SK-N-MC (cell line): ENCODE measurements at regions not wholly inside any gene's neighbourhood (a gene's known extent, or its start where the extent isn't known, plus 50 kb on each side); places are given as distances from the start of the nearest gene placed in this dataset.
"Not testable (repeated sequence)": the region's sequence is repeated elsewhere in the genome, so short reads cannot be mapped to it uniquely, and the experiment has no call there.

ENCODE experiments used
- DNase-seq: peaks from one replicate; pipeline ENCODE4 v3.0.0-alpha.2; 2011; ENCODE audit warnings: low read depth, low spot score
- H3K27ac ChIP-seq: fragments of 200-600 bp; sonication (generic); 2 replicates; pipeline ENCODE4 v1.5.1; 2016; ENCODE audit warnings: mixed run types
- H3K36me3 ChIP-seq: fragments of 200-600 bp; sonication (generic); 2 replicates; pipeline ENCODE4 v1.6.1; 2017; ENCODE audit warnings: antibody characterized with exemption, low read length, mixed read lengths; ENCODE audit not compliant: insufficient read depth
- H3K4me3 ChIP-seq: fragments of 200-600 bp; sonication (generic); 2 replicates; pipeline ENCODE4 v1.5.1; 2016
- H3K9ac ChIP-seq: fragments of 200-600 bp; sonication (generic); 2 replicates; pipeline ENCODE4 v1.8.0; 2017; ENCODE audit warnings: mixed run types, mixed read lengths; ENCODE audit not compliant: insufficient read length
- H3K9me3 ChIP-seq: fragments of 200-600 bp; sonication (generic); 2 replicates; pipeline ENCODE4 v1.6.1; 2017; ENCODE audit warnings: low read depth, mild to moderate bottlenecking, antibody characterized with exemption, low read length, moderate library complexity, mixed read lengths
- EZH2 ChIP-seq: fragments of 200-600 bp; sonication (generic); IDR thresholded peaks from one replicate; pipeline ENCODE4 v1.6.1; 2017; ENCODE audit warnings: antibody characterized with exemption
- FOXP2 ChIP-seq: optimal IDR thresholded peaks from 2 replicates; pipeline ENCODE3; 2011; ENCODE audit warnings: mild to moderate bottlenecking, moderate library complexity; ENCODE audit not compliant: insufficient read depth; ENCODE audit errors: extremely low read length, control extremely low read depth
- POLR2AphosphoS5 ChIP-seq: IDR thresholded peaks from 2 replicates; pipeline ENCODE4 v1.6.1; 2012; ENCODE audit warnings: mild to moderate bottlenecking, low read depth, low read length, borderline replicate concordance

- Histone ChIP-seq H3K9ac (no peak overlapping the region), H3K9me3 (no peaks in the 10 kb centered on the region), H3K36me3 (no peaks in the 10 kb centered on the region), H3K27ac (no peak overlapping the region), H3K4me3 (no peak overlapping the region)
- TF ChIP-seq POLR2AphosphoS5 (no peak), FOXP2 (no peak), EZH2 (no peak)
- DNase-seq, result no peak
Observed at GRCh38 chr1:10912441-10912840, 100.0 kb upstream of the TARDBP start.

DNA sequence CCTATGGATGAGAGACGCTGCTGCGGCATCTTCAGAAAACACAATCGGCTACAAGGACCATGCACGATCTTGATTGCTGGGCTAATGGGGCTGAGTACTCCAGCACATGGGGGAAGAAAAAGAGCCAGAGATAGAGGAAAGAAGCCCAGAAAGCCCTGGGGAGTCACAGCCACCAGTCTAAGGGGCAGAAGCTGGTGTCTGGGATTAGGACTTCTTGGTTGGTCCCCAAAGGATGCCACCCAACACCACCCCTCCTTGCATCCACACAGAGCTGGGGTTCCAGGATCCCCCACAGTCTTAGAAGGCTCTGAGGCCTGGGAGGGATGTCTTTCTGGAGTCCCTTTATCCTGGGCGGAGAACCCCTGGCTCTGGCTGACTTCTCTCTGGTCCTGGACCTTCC is 98.4 kb upstream of the TARDBP start:
- H3K27ac ChIP-seq, result no peak overlapping the region
- TF ChIP-seq EZH2 (no peak), POLR2AphosphoS5 (no peak), FOXP2 (no peak)

DNA sequence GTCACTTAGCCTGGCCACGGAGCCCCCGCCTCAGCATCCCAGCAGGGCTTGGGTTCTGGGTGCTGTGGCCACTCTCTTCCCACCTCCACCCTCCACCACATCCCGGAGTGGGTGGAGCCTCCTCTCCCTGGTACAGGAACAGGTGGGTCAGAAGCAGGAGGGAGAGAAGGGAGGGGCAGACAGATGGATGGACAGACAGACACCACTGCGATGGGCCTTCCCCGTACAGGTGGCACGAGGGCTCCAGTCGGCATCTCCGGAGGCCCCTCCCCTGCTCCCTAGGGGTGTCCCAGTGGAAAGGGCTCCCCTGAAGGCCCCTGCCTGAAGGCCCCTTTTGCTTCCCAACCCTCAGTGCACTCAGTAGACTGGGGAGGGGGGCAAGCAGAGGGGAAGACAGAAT is 96.9 kb upstream of the TARDBP start:
- no peak overlapping the region for H3K4me3 ChIP-seq
- TF ChIP-seq POLR2AphosphoS5 (no peak), FOXP2 (no peak), EZH2 (no peak)
- no peaks in the 10 kb centered on the region for H3K36me3 ChIP-seq
- no peak for DNase-seq
- H3K9ac ChIP-seq, result no peak overlapping the region
- no peaks in the 10 kb centered on the region for H3K9me3 ChIP-seq
- H3K27ac ChIP-seq, result no peak overlapping the region

More for the DNA sequence above, 98.4 kb upstream of the TARDBP start:
- DNase-seq, result no peak
- Histone ChIP-seq H3K9ac (no peak overlapping the region), H3K4me3 (no peak overlapping the region), H3K36me3 (no peaks in the 10 kb centered on the region), H3K9me3 (no peaks in the 10 kb centered on the region)

- H3K9me3 ChIP-seq, result no peaks in the 10 kb centered on the region
- no peak for DNase-seq
- H3K9ac ChIP-seq, result no peak overlapping the region
- no peak overlapping the region for H3K27ac ChIP-seq
- TF ChIP-seq EZH2, result no peak
- TF ChIP-seq POLR2AphosphoS5, result no peak
- no peaks in the 10 kb centered on the region for H3K36me3 ChIP-seq
- no peak overlapping the region for H3K4me3 ChIP-seq
Observed at GRCh38 chr1:10916311-10916710, 96.1 kb upstream of the TARDBP start.

- H3K27ac ChIP-seq, result no peak overlapping the region
- no peaks in the 10 kb centered on the region for H3K9me3 ChIP-seq
- no peak for TF ChIP-seq EZH2
- no peak for TF ChIP-seq POLR2AphosphoS5
- TF ChIP-seq FOXP2, result no peak
- DNase-seq, result no peak
- no peak overlapping the region for H3K4me3 ChIP-seq
- no peaks in the 10 kb centered on the region for H3K36me3 ChIP-seq
- no peak overlapping the region for H3K9ac ChIP-seq
Observed at GRCh38 chr1:10916991-10917390, 95.5 kb upstream of the TARDBP start.

DNA sequence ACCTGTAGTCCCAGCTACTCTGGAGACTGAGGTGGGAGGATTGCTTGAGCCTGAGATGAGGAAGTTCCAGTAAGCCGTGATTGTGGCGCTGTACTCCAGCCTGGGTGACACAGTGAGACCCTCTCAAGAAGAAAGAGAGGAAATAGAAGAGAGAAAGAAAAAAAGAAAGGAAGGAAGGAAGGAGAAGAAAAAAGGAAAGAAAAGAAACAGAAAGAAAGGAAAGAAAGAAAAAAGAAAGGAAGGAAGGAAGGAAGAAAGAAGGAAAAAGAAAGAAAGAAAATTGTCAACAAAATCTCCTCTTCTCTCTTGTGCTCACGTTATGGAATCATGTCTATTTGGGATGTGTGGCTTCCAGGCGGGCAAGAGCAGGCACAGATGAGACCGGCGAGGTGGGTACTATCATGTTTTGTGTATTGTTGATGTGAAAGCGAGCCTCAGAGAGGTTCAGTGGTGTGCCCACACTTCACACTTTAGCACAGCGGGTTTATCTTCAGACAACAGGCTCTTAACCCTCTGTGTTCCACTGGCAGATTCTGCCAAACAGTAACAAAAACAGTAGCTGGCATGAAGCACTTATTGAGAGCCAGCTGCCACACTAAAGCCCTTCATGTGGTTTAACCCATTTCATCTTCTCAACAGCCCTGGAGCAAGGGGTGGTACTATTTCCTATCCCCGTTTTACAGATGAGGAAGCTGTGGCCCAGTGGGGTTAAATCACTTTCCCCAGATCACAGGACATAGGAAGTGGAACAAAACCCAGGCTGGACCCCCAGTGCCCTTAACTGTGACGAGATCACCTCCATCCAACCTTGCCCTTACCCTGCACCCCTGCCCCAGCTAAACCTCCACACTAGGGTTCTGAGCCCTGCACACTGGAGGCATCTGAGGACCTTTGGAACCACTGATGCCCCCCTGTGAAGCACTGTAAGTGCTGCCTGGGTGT is 94.7 kb upstream of the TARDBP start:
- no peak overlapping the region for H3K27ac ChIP-seq
- no peak for TF ChIP-seq POLR2AphosphoS5
- TF ChIP-seq FOXP2, result no peak
- no peak for TF ChIP-seq EZH2
- H3K9ac ChIP-seq, result no peak overlapping the region
- no peak for DNase-seq
- no peaks in the 10 kb centered on the region for H3K9me3 ChIP-seq
- H3K4me3 ChIP-seq, result no peak overlapping the region
- no peaks in the 10 kb centered on the region for H3K36me3 ChIP-seq

DNA sequence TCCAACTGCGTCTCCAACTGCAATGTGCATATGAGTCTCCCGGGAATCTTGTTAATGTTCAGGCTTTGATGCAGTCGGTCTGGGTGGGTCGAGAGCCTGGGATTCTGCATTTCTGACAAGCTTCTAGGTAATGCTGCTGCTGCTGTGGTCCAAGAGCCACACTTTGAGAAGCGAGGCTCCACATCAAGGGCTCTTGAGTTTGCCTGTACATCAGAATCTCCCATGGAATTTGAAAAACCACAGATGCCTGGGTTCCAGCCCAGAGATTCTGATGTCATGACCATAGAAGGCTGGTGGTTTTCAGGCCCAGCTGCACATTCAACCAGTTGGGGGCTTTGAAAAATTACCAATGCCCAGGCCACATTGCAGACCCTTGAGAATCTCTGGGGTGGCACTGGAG is 93.9 kb upstream of the TARDBP start:
- Histone ChIP-seq H3K4me3 (no peak overlapping the region), H3K9ac (no peak overlapping the region), H3K27ac (no peak overlapping the region), H3K9me3 (no peaks in the 10 kb centered on the region), H3K36me3 (no peaks in the 10 kb centered on the region)
- no peak for TF ChIP-seq FOXP2
- DNase-seq, result no peak

GRCh38 chr1:10920063-10920626 is 92.3 kb upstream of the TARDBP start:
- Histone ChIP-seq H3K9me3 (no peaks in the 10 kb centered on the region), H3K27ac (no peak overlapping the region), H3K9ac (no peak overlapping the region), H3K4me3 (no peak overlapping the region), H3K36me3 (no peaks in the 10 kb centered on the region)
- TF ChIP-seq FOXP2 (no peak), EZH2 (no peak), POLR2AphosphoS5 (no peak)
- no peak for DNase-seq

- H3K27ac ChIP-seq, result not testable (repeated sequence)
Observed at GRCh38 chr1:10922315-10923060, 90.0 kb upstream of the TARDBP start.

More at GRCh38 chr1:10922315-10923060, 90.0 kb upstream of the TARDBP start:
- H3K9ac ChIP-seq, H3K9me3 ChIP-seq, H3K36me3 ChIP-seq, DNase-seq, H3K4me3 ChIP-seq: not testable (repeated sequence)
